CD4-positive, alpha-beta T cell treated with Interleukin-4 for 1 hour (primary cell): ENCODE measurements at regions not wholly inside any gene's neighbourhood (a gene's known extent, or its start where the extent isn't known, plus 50 kb on each side); places are given as distances from the start of the nearest gene placed in this dataset.
"Not testable (repeated sequence)": the region's sequence is repeated elsewhere in the genome, so short reads cannot be mapped to it uniquely, and the experiment has no call there.

Experiments used
- DNase-seq, 2 donors: peaks; one replicate each; pipeline ENCODE4 v3.0.0-alpha.2; 2020 to 2022

DNA sequence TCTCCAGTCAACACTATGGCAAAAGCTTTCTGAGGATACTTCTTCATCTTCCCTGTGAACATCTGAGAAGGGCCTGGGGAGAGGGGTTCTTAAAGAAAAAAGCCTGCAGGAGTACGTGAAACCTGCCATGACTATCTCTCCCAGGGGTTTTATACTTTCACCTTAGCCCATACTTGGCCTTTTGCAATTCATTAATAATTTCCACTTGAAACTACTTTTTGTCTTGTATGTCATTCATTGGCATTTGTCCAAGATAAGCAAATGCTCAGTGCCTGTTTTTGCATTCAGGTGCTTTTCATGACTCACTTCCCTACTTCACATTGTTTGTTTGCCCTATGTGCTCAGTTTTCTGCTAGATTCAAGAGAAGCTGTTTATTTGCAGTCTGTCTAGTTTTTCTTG lies 580.3 kb upstream of the GJE1 start:
- DNase-seq = no peak

DNA sequence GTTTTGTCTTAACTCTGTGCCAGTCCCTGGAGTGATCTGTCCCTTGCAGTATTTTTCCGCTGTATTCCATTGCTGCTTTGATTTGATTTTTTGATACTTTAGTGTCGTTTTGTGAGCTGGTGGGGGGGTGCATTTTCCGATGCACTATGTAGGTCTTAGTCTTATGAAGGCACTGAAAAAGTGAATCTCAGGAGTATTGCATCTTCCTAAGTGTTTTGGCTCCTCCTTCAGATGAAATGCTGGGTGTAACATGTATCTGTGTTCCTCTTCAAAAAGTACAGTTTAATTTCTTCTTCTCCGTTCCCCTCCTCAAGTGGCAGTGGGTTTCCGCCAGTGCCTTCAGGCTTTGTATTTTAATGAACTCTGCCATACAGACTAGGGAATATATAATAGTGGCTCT lies 580.7 kb upstream of the GJE1 start:
- no peak for DNase-seq

DNA sequence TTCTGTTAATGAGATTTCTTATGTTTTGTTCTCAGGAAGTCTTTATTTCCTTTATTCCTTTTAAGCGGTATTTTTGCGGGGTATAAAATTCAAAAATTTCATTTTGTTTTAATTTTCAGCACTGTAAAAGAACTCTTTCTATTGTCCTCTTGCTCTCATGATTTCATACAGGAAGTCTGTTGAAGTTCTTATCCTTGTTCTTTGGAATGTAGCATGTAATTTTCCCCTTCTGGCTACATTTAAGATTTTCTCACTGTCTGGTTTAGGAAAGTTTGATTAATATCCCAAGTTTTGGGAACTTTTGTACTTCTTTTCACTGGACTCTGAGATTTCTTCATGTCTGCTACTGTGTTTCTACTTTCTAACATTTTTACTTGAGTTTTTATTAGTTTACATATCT lies 581.4 kb upstream of the GJE1 start:
- DNase-seq = no peak

DNA sequence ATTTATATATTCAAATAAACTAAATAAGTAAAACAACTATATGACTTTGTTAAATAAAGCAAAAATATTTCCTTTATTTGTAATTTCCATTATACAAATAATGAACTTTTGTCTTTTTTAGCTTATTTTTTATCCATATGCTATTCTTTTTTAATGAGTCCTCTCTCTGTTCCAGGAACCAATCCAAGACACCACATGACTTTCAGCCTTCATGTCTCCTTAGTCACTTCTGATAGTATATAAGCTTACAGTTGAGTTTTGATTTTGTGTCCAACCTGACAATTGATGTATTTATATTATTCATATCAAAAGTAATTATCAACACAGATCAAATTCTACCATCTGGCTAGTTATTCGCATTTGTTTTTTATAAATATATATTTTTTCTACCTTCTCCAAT lies 582.3 kb upstream of the GJE1 start:
- DNase-seq = no peak

DNA sequence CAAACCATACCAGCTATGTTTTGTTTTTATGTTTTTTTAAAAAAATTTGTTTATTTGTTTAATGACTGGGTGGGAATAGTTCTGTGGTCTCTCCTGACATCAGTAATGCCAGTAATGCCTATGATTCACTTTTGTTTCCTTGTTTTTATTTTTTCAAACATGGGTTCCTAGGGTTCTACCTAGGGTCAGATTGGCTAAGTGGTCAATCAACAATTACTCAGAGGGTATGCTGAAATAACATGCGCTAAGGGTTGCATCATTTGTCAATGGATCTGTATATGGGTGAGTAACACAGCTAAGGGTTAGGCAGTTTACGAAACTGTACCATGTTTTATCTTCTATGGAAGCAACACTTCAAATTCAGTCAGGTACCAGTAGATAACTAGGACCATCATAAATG lies 583.8 kb upstream of the GJE1 start:
- no peak for DNase-seq

DNA sequence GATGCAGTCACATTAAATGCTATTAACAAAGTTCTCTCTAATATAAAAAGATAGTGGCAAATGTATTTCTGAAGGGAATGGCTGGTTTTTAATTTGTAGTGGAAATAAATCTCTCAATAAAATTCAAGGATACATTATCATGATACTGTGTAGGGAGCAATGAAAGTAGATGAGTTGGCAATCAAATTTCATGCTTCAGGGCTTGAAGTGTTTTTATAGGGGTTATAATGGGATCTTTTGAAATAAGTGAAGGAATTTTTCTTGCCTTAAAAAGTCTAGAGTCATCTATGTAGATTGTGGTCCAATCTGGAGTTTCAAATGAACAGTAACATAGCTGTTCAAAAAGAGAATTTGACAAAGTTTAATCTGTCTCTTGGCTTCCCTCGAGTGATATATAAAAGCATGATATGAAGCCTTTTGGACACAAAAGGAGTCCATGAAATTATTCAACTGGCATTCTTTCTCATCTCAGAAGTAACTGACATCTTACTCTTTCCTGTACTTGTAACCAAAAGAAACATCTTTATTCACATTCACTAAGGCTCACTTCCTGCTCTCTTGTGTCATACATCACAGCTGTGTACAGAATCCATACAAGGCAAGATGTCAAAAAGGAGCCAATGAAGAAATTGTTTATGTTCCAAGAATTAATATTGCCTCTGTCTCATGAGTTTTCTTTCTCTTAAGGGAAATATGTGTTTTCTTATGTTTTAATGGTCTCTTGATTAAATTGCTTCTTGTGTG lies 591.0 kb upstream of the GJE1 start:
- no peak for DNase-seq

DNA sequence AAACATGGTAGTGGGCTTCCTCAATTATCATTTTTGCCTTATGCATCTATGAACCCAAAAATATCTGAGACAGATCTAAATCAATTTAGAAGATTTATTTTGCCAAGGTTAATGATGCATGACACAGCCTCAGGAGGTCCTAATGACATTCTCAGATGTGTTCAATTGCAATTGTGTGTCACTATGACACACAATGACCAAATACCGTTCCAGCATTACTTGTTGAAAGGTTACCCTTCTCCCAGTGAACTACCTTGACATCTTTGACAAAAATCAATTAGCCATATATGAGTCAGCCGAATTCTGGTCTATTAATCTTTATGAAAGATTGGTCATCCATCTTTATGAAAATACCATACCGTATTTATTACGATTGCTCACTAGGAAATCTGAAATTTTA lies 592.5 kb upstream of the GJE1 start:
- no peak for DNase-seq

DNA sequence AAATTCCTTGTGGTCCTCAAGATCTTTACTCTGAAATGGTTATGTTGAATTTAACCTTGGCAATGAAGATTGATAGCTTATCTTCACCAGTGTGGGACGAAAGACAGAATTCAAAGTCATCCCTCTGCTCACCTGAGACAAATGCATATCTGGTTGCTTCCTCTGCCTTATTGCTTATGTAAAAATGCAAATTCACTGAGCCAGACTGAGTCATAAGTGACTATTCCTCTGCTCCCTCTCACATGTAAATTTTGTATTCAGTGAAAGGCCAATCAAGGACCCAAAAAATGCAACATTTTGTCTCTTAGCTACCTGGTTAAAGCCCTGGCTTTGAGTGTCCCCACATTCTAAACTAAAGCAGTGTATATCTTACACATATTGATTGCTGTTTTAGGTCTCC lies 593.1 kb upstream of the GJE1 start:
- no peak for DNase-seq

DNA sequence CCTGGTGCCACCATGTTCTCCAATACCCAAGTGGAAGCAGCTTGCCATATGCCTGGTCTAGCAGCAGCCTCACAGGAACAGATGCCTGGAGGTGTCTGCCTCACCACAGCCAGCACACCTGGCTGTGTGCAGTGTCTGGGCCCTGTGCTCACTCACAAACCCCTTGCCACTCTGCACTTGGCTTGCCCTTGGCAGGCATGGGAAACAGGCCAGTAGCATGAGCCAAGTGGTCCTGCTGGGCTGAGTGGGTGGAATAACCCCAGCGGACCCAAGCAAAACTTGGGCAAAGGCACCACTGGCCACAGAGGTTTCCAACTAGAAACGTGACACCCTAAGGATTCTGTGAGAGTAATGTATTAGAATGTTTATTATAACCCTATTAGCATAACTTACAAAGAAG lies 600.5 kb upstream of the GJE1 start:
- DNase-seq = no peak

DNA sequence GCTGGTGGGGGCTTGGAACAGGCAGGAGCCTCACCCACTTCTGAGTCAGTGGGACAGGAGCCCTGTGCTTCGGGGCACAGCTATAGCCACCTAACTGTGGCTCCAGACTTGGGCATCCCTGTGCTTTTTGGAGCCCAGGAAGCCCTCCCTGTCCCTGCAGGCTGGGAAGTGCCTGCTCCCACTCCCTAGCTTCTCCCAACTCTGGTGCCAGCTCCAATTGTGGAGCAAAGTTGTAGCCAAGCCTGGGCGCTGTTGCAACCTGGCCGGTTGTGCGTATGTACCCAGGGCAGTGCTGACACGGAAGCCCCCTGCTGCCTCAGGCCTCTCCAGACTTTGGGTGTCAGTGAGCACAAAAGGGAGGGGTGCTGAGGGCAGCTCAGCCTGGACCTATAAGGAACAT lies 601.7 kb upstream of the GJE1 start:
- no peak for DNase-seq

DNA sequence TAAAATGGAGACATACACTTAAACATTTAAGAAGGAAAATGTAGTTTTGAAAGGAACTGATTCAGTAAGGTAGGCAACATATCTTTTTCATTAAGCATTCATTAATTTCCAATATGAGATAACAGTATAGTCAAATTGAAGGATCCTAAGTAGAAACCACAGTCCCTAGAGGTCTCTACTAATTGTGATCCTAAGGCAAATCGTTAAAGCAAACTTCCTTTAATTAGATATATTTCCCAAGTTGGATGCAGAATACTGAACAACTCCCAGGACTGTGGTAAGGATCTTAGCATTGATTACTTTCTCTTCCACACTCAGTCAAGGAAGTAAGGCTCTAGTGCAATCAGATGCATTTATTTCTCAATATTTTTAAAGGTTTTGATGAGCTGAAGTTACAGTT lies 604.1 kb upstream of the GJE1 start:
- no peak for DNase-seq

DNA sequence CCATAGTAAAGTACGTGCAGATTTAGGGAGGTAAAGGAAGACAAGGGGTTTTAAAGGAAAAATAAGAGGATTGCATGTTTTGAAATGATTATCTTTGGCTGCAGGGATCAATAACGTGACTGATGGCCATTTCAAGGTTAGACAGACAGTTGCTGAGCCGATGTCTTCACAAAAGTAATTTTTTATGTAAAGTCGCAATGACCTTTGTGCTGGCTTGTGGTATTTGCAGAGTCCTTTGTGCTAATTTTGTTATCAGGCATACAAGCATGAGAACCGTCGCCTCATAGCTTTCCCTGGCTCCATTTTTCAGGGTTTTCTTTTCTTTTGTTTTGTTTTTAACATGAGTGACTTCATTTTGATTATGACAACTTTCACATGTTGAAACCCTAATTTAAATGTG lies 605.7 kb upstream of the GJE1 start:
- no peak for DNase-seq

DNA sequence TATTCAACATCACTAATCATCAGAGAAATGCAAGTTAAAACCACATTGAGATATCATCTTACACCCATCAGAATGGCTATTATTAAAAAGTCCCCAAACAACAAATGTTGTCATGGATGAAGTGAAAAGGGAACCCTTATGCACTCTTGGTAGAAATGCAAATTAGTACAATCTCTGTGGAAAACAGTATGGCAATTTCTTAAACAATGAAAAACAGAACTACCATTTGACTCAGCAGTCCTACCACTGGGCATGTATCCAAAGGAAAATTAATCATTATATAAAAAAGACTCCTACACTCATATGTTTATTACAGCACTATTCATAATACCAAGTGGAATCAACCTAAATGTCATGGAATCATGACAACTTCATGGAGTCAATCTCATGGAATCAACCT lies 611.3 kb upstream of the GJE1 start:
- DNase-seq = no peak

DNA sequence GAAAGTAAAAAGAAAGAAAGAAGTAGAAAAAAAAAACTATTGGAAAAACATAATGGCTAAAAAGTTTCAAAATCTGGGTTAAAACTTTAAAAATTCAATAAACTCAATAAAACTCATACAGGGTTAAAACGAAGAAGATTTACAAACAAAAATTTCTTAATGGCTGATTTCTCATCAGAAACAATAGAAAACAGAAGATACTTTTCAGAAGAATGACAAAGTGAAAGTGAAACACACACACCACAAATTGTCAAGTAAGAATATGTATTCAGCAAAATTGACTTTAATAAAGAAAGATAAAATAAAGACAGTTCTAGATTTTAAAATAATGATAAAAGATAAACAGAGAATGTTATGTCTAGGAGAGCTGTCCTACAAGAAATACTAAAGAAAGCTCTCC lies 618.9 kb upstream of the GJE1 start:
- DNase-seq = peak in 1 of 2 donors; percentile 35

DNA sequence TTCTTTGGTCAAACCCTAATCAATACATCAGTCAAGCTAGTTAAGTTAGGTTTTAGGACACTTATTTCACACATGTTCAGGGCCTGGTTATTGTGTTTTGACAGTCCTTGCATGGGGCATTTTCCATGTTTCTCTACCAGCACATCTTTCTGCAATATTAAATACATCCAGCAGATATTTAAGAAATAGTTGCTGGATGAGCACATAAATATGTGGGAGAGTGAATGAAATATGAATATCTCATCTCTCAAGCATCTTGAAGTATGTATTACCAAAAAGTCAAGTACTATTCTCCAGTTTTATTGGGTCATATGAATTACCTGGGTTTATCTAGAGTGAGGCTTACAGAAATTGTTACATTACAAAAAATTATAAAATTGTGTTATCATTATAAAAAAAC lies 621.9 kb upstream of the GJE1 start:
- no peak for DNase-seq

DNA sequence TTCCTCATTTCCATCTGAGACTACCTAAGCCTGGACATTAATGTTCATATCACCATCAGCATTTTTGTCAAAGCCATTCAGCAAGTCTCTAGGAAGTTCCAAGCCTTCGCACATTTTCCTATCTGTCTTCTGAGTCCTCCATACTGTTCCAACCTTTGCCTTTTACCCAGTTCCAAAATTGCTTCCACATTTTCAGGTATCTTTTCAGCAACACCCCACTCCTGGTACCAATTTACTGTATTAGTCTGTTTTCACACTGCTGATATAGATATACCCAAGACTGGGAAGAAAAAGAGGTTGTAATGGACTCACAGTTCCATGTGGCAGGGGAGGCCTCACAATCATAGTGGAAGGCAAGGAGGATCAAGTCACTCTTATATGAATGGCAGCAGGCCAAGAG lies 626.7 kb upstream of the GJE1 start:
- not testable (repeated sequence) for DNase-seq

DNA sequence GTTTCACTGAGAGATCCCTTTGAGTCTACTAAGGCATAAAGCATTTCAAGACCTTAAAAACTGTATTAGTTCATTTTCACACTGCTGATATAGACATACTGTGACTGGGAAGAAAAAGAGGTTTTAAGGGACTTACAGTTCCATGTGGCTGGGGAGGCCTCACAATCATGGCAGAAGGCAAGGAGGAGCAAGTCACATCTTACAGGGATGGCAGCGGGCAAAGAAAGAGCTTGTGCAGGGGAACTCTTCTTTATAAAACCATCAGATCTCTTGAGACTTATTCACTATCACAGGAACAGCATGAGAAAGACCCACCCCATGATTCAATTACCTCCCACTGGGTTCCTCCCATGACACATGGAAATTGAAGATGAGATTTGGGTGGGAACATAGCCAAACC lies 628.4 kb upstream of the GJE1 start:
- not testable (repeated sequence) for DNase-seq

DNA sequence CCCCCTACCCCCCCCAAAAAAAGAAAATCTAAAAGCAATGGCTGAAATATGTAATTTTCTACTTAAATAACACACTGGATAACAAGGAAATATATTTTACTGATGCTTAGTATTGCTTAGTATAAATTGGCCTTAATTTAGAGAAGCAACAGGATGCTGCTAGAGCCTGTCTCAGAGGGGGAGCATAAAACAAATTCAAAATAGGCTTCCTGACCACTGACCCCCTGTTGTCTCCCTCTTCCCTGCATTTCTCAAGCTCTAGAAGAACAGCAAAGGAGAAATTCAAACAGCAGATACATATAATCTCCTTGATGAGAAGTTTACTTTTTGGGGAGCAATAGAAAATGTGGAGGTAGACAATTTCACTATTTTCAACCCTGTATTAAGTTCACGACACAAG lies 631.1 kb upstream of the GJE1 start:
- DNase-seq = no peak

DNA sequence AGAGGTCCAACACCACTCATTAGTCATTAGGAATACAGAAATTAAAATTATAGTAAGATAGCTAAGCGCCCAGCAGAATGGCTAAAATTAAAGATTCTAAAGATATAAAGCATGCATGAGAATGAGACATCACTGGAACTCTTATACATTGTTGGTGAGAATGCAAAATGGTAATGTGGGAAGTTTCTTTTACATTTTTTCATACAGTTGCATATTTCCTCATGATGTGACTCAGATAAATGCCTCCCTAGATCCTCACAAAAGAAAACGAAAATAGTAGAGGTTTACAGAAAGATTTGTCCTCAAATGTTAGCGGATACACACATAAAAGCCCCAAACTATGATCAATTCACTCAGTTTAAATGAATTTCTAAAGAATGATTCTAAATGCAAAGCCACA lies 633.7 kb upstream of the GJE1 start:
- no peak for DNase-seq

DNA sequence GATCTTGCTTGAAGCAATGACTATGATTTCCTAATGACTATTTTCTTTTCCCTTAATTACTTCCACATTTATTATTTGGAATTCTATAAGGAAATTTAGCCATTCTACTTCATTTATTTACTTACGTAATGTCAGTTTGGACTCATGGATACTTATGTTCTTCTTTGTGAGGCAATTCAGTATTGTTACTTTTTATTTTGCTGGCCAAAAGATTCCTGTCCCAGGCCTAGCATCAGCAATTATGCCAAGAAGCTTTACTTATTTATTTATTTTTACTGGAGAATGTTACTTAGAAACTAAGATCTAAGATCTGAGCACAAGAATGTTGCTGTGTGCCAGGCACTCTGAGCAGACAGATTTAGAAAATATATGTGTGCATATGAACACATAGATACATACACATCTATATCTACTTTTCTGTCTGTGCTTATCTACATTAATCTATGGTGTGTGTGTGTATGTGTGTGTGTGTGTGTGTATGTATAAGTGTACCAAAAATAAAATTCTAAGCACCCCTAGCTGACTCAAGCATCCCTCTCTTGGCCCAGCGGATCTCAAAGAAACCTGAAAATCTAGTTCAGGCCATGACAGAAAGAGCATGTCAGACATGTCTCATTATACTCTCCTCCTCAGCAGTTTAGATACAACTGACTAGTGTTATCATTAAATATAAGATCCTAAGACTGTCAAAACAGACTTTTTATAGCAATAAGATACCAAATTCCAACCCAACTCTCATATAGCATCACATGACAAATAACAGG lies 640.0 kb upstream of the GJE1 start:
- DNase-seq = no peak

DNA sequence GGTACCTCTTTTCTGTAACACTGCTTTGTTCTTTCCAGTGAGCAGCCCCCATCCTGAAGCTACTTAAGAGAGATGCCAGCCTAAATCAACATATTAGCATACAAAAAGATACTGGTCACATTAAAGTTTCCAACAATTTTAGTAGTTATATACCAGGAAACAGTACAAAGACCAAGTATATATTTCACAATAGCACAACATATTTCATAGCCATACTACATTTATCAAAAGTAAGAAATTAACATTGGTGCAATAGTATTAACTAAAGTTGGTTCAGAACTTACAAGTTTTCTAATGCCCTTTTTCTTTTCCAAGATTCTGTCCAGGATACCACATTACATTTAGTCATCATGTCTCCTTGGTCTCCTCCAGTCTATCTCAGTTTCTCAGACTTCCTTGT lies 641.0 kb upstream of the GJE1 start:
- DNase-seq = no peak

DNA sequence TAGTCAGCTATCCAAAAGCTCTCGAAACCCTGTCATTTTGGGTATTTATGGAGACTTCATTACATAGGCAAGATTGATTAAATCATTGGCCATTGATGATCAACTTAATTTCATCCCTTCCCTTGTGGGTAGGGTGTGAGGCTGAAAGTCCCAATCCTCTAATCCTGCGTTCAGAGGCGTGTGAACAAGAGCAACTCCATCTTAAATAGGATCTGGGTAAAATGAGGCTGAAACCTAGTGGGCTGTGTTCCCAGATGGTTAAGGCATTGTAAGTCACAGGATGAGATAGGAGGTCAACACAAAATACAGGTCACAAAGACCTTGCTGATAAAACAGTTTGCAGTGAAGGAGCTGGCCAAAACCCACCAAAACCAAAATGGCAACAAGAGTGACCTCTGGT lies 641.7 kb upstream of the GJE1 start:
- DNase-seq = no peak

DNA sequence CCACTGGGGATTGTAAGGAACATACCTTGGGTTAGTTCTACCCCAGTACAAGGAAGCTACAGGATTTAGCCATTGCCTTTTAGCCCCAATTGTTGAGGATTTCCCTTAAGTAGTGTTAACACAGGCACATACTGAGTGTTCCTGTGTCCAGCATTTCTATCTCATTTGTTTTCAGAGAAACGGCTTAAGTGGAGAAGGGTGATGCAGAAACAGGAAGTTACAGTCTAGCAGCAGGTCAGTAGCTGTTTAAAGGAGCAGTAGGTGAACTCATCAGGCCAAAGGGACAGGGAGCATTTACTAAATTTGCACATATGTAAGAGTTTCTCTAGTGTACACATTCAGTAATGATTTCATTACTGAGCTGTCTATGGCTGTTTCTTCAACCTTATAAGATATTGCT lies 644.2 kb upstream of the GJE1 start:
- peak in 1 of 2 donors; percentile 16 for DNase-seq

DNA sequence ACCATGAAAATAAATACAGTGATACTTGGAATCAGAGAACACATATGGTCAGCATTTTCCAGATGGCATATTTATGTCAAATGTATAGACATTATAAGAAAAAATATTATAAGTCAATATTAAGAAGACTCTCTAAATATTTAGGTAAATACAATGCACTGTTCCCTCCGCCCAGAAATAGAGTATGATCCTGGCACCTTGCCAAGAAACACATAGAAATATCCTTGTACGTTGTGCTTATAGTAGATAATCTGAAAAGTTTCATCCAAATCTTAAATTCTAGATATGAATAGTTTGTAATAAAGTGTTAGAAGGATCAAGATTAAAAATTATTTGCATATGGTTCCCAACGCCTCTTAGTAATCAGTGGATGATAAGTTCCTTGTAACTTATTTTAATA lies 645.8 kb upstream of the GJE1 start:
- no peak for DNase-seq

DNA sequence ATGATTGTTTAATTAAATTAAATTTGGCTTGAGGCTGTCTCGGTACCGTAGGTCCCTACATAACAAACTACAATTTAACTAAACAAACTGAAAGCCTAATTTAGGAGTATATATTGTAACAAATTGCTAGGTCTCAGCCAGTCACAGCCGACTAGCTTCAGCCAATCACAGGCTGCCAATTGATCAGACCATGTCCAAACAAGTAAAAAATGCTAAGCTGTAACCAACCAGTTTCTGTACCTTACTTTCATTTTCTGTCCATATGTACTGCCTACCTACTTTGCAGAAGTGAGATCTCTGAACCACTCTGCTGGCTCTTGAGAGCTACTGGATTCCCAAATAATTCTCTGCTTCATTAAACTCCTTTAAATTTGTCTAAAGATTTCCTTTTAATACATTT lies 648.0 kb upstream of the GJE1 start:
- peak; percentile 75 to 78 for DNase-seq
